SKM-1 treated with dmso at 0.1 percent for 144 hours (cell line): ENCODE measurements at regions not wholly inside any gene's neighbourhood (a gene's known extent, or its start where the extent isn't known, plus 50 kb on each side); places are given as distances from the start of the nearest gene placed in this dataset.

Source experiments
- DNase-seq: peaks from one replicate; lab custom pipeline; 2025; ENCODE audit not compliant: unreplicated experiment; lab: John Stamatoyannopoulos, UW

GRCh38 chr1:36612881-36613280 lies 130.2 kb upstream of the CSF3R start:
- DNase-seq: no peak

GRCh38 chr1:36612121-36612520 lies 129.4 kb upstream of the CSF3R start:
- DNase-seq: no peak

GRCh38 chr1:36609241-36610027 lies 126.7 kb upstream of the CSF3R start:
- DNase-seq: peak; percentile 6

- no peak for DNase-seq
These were observed 125.6 kb upstream of the CSF3R start for GRCh38 chr1:36608272-36608671.

- no peak for DNase-seq
These were observed 124.5 kb upstream of the CSF3R start for GRCh38 chr1:36607263-36607651.

GRCh38 chr1:36606641-36607262 lies 124.0 kb upstream of the CSF3R start:
- no peak for DNase-seq

GRCh38 chr1:36605942-36606640 lies 123.4 kb upstream of the CSF3R start:
- no peak for DNase-seq

- no peak for DNase-seq
These were observed 120.7 kb upstream of the CSF3R start for GRCh38 chr1:36603461-36603860.

GRCh38 chr1:36602184-36602583 lies 119.5 kb upstream of the CSF3R start:
- no peak for DNase-seq

GRCh38 chr1:36599828-36600227 lies 117.1 kb upstream of the CSF3R start:
- no peak for DNase-seq

- no peak for DNase-seq
These were observed 114.8 kb upstream of the CSF3R start for GRCh38 chr1:36597514-36597913.

GRCh38 chr1:36595921-36596320 lies 113.2 kb upstream of the CSF3R start:
- DNase-seq: no peak

GRCh38 chr1:36595349-36595748 lies 112.6 kb upstream of the CSF3R start:
- no peak for DNase-seq

GRCh38 chr1:36594023-36594422 lies 111.3 kb upstream of the CSF3R start:
- no peak for DNase-seq

- DNase-seq: no peak
These were observed 108.6 kb upstream of the CSF3R start for GRCh38 chr1:36591278-36591677.

GRCh38 chr1:36590771-36591170 lies 108.1 kb upstream of the CSF3R start:
- no peak for DNase-seq

GRCh38 chr1:36590264-36590663 lies 107.6 kb upstream of the CSF3R start:
- no peak for DNase-seq

- no peak for DNase-seq
These were observed 106.3 kb upstream of the CSF3R start for GRCh38 chr1:36588972-36589371.

- DNase-seq: no peak
These were observed 103.1 kb upstream of the CSF3R start for GRCh38 chr1:36585569-36586548.

- no peak for DNase-seq
These were observed 102.3 kb upstream of the CSF3R start for GRCh38 chr1:36584874-36585453.
